Tibial nerve (tissue), 4 donors: ENCODE measurements at regions not wholly inside any gene's neighbourhood (a gene's known extent, or its start where the extent isn't known, plus 50 kb on each side); places are given as distances from the start of the nearest gene placed in this dataset.

Experiments used
- CTCF ChIP-seq, 5 experiments: fragments of 200-600 bp in 3 of 5; fragments of 450-650 bp in 2 of 5; sonication (generic) in 3 of 5; IDR thresholded peaks; one replicate each; pipeline ENCODE4 v1.5.1; 2016 to 2019; ENCODE audit warnings: antibody characterized with exemption in 5 of 5, mild to moderate bottlenecking in 3 of 5, moderate library complexity in 2 of 5
- EP300 ChIP-seq, 2 donors: sonication (generic); formaldehyde crosslinking; IDR thresholded peaks; one replicate each; pipeline ENCODE4 v1.6.1; 2017; ENCODE audit warnings: antibody characterized with exemption in 2 of 2, mild to moderate bottlenecking in 1 of 2
- POLR2A ChIP-seq, 2 donors: fragments of 450-650 bp; IDR thresholded peaks; one replicate each; pipeline ENCODE4 v1.6.1; 2017; ENCODE audit warnings: antibody characterized with exemption in 2 of 2, mild to moderate bottlenecking in 2 of 2, moderate library complexity in 2 of 2

GRCh38 chr16:66225696-66226095 lies 140.8 kb upstream of the CDH5 start:
- TF ChIP-seq CTCF (IDR thresholded peaks at IDR 0.05) (no peak), EP300 (IDR thresholded peaks at IDR 0.05) (no peak), POLR2A (IDR thresholded peaks at IDR 0.05) (no peak)
